HFF-Myc (cell line): ENCODE measurements at regions not wholly inside any gene's neighbourhood (a gene's known extent, or its start where the extent isn't known, plus 50 kb on each side); places are given as distances from the start of the nearest gene placed in this dataset.

Experiments
- DNase-seq: peaks from one replicate; pipeline ENCODE4 v3.0.0-alpha.2; 2011; ENCODE audit warnings: low read depth; ENCODE audit errors: extremely low read depth
- H3K4me3 ChIP-seq: replicated peaks from 2 replicates; pipeline ENCODE4 v1.5.1; 2011; ENCODE audit warnings: low read depth, mild to moderate bottlenecking, control low read depth, low read length
- CTCF ChIP-seq: IDR thresholded peaks from 2 replicates; pipeline ENCODE4 v1.5.1; 2012; ENCODE audit warnings: mild to moderate bottlenecking, low read depth, low read length, control low read depth; ENCODE audit errors: missing control alignments

- H3K4me3 ChIP-seq = no peak overlapping the region
- DNase-seq = no peak
- no peak for TF ChIP-seq CTCF
Measured at GRCh38 chr11:19392847-19393518, 152.2 kb upstream of the E2F8 start.

- H3K4me3 ChIP-seq = no peak overlapping the region
- TF ChIP-seq CTCF = no peak
- no peak for DNase-seq
Measured at GRCh38 chr11:19392321-19392720, 151.6 kb upstream of the E2F8 start.

- TF ChIP-seq CTCF = no peak
Measured at GRCh38 chr11:19391652-19392051, 150.9 kb upstream of the E2F8 start.

GRCh38 chr11:19391026-19391425, 150.3 kb upstream of the E2F8 start:
- no peak overlapping the region for H3K4me3 ChIP-seq
- no peak for DNase-seq
- no peak for TF ChIP-seq CTCF

More at GRCh38 chr11:19391652-19392051, 150.9 kb upstream of the E2F8 start:
- no peak overlapping the region for H3K4me3 ChIP-seq
- no peak for DNase-seq

GRCh38 chr11:19389787-19390303, 149.1 kb upstream of the E2F8 start:
- DNase-seq = no peak
- no peak for TF ChIP-seq CTCF
- no peak overlapping the region for H3K4me3 ChIP-seq

- DNase-seq = no peak
- no peak overlapping the region for H3K4me3 ChIP-seq
- TF ChIP-seq CTCF = no peak
Measured at GRCh38 chr11:19382131-19382611, 141.4 kb upstream of the E2F8 start.

- DNase-seq = peak; percentile 72
- no peak overlapping the region for H3K4me3 ChIP-seq
- no peak for TF ChIP-seq CTCF
Measured at GRCh38 chr11:19380375-19380774, 139.6 kb upstream of the E2F8 start.
